Stomach (tissue), 4 donors: ENCODE measurements at regions not wholly inside any gene's neighbourhood (a gene's known extent, or its start where the extent isn't known, plus 50 kb on each side); places are given as distances from the start of the nearest gene placed in this dataset.

Experiments used
- CTCF ChIP-seq, 7 experiments: fragments of 450-650 bp in 4 of 7; fragments of 200-600 bp in 3 of 7; sonication (generic) in 3 of 7; IDR thresholded peaks; one replicate each; pipeline ENCODE4 v1.5.1; 2016 to 2019; ENCODE audit warnings: antibody characterized with exemption in 7 of 7, control low read depth in 2 of 7, mild to moderate bottlenecking in 1 of 7
- EP300 ChIP-seq: sonication (generic); formaldehyde crosslinking; IDR thresholded peaks from one replicate; pipeline ENCODE4 v1.6.1; 2017; ENCODE audit warnings: antibody characterized with exemption
- POLR2A ChIP-seq, 4 donors: fragments of 450-650 bp; IDR thresholded peaks; one replicate each; pipeline ENCODE4 v1.6.1; 2016; ENCODE audit warnings: antibody characterized with exemption in 4 of 4, control low read depth in 2 of 4, mild to moderate bottlenecking in 1 of 4, moderate library complexity in 1 of 4
- POLR2AphosphoS5 ChIP-seq, 3 donors: sonication (generic); formaldehyde crosslinking; IDR thresholded peaks; one replicate each; pipeline ENCODE4 v1.6.1; 2016; ENCODE audit warnings: antibody characterized with exemption in 3 of 3

GRCh38 chr5:84590629-84591028, 205.9 kb upstream of the EDIL3 start:
- TF ChIP-seq CTCF (IDR thresholded peaks at IDR 0.05) (no peak), POLR2A (IDR thresholded peaks at IDR 0.05) (no peak), EP300 (no peak), POLR2AphosphoS5 (IDR thresholded peaks at IDR 0.05) (no peak)
